SK-N-SH treated with all-trans-retinoic acid at 6 μM for 48 hours (cell line): ENCODE measurements at regions not wholly inside any gene's neighbourhood (a gene's known extent, or its start where the extent isn't known, plus 50 kb on each side); places are given as distances from the start of the nearest gene placed in this dataset.

Experiments
- ATAC-seq: fragments of 200-7000 bp; cut with Tn5 transposase; 3 replicates; pipeline ENCODE4 v1.9.1; 2020; ENCODE audit warnings: mild to moderate bottlenecking, moderate library complexity
- ARNTL ChIP-seq: fragments of 450-650 bp; formaldehyde crosslinking; IDR thresholded peaks from 2 replicates; pipeline ENCODE4 v1.5.0; 2020; ENCODE audit warnings: low read depth, mild to moderate bottlenecking, moderate library complexity, borderline replicate concordance
- CSDC2 ChIP-seq: fragments of 250-450 bp; sonication (Bioruptor Pico); IDR thresholded peaks from 2 replicates; pipeline ENCODE4 v1.5.0; 2020; ENCODE audit warnings: mild to moderate bottlenecking, moderate library complexity
- CSRNP3 ChIP-seq: fragments of 250-450 bp; sonication (Bioruptor Pico); IDR thresholded peaks from 2 replicates; pipeline ENCODE4 v1.5.1; 2021; ENCODE audit warnings: mild to moderate bottlenecking, moderate library complexity
- GLIS3 ChIP-seq: fragments of 250-450 bp; sonication (Bioruptor Pico); IDR thresholded peaks from 2 replicates; pipeline ENCODE4 v1.5.0; 2020; ENCODE audit warnings: mild to moderate bottlenecking, moderate library complexity
- ISL1 ChIP-seq: fragments of 250-450 bp; sonication (Bioruptor Pico); IDR thresholded peaks from 2 replicates; pipeline ENCODE4 v2.1.2; 2022; ENCODE audit warnings: mild to moderate bottlenecking, moderate library complexity
- OSR1 ChIP-seq: fragments of 250-450 bp; sonication (Bioruptor Pico); IDR thresholded peaks from 2 replicates; pipeline ENCODE4 v1.8.0; 2022; ENCODE audit warnings: moderate library complexity, mild to moderate bottlenecking, inconsistent platforms
- PPARA ChIP-seq: fragments of 250-450 bp; sonication (Bioruptor Pico); IDR thresholded peaks from 2 replicates; pipeline ENCODE4 v1.5.0; 2020; ENCODE audit warnings: mild to moderate bottlenecking, borderline replicate concordance
- RARB ChIP-seq: fragments of 250-450 bp; sonication (Bioruptor Pico); IDR thresholded peaks from 2 replicates; pipeline ENCODE4 v1.8.0; 2021; ENCODE audit warnings: mild to moderate bottlenecking, moderate library complexity
- SNAI2 ChIP-seq: fragments of 250-450 bp; sonication (Bioruptor Pico); IDR thresholded peaks from 2 replicates; pipeline ENCODE4 v1.5.0; 2020; ENCODE audit warnings: mild to moderate bottlenecking, moderate library complexity
- TCF4 ChIP-seq: fragments of 250-450 bp; sonication (Bioruptor Pico); IDR thresholded peaks from 2 replicates; pipeline ENCODE4 v1.8.0; 2021; ENCODE audit warnings: mild to moderate bottlenecking, moderate library complexity, borderline replicate concordance
- TOX ChIP-seq: fragments of 250-450 bp; sonication (Bioruptor Pico); IDR thresholded peaks from 2 replicates; pipeline ENCODE4 v1.8.0; 2021; ENCODE audit warnings: mild to moderate bottlenecking, moderate library complexity, borderline replicate concordance
- ZC3H10 ChIP-seq: fragments of 250-450 bp; sonication (Bioruptor Pico); IDR thresholded peaks from 2 replicates; pipeline ENCODE4 v1.5.1; 2021; ENCODE audit warnings: mild to moderate bottlenecking, moderate library complexity
- ZFP3 ChIP-seq: fragments of 250-450 bp; sonication (Bioruptor Pico); IDR thresholded peaks from 2 replicates; pipeline ENCODE4 v1.5.0; 2020; ENCODE audit warnings: mild to moderate bottlenecking, moderate library complexity
- ZFP30 ChIP-seq: fragments of 450-650 bp; formaldehyde crosslinking; IDR thresholded peaks from 2 replicates; pipeline ENCODE4 v1.5.0; 2022; ENCODE audit warnings: mild to moderate bottlenecking, moderate library complexity
- ZNF70 ChIP-seq: fragments of 450-650 bp; formaldehyde crosslinking; IDR thresholded peaks from 2 replicates; pipeline ENCODE4 v1.5.0; 2020; ENCODE audit warnings: mild to moderate bottlenecking, moderate library complexity
- ZNF8 ChIP-seq: fragments of 450-650 bp; formaldehyde crosslinking; IDR thresholded peaks from 2 replicates; pipeline ENCODE4 v1.5.0; 2020; ENCODE audit warnings: mild to moderate bottlenecking, moderate library complexity
- TF ChIP-seq, protein P1 (sequence below): fragments of 250-450 bp; sonication (Bioruptor Pico); IDR thresholded peaks from 2 replicates; pipeline ENCODE4 v1.8.0; 2020; ENCODE audit warnings: mild to moderate bottlenecking, moderate library complexity, borderline replicate concordance
- TF ChIP-seq, protein P2 (sequence below): fragments of 250-450 bp; sonication (Bioruptor Pico); IDR thresholded peaks from 2 replicates; pipeline ENCODE4 v1.8.0; 2021; ENCODE audit warnings: low read depth, mild to moderate bottlenecking, moderate library complexity, borderline replicate concordance
- TF ChIP-seq, protein P3 (sequence below): fragments of 250-450 bp; sonication (Bioruptor Pico); IDR thresholded peaks from 2 replicates; pipeline ENCODE4 v1.5.0; 2020; ENCODE audit warnings: mild to moderate bottlenecking, moderate library complexity

GRCh38 chr5:102700120-102700831 is 54.8 kb upstream of the PAM start:
- ATAC-seq, result no peak

DNA sequence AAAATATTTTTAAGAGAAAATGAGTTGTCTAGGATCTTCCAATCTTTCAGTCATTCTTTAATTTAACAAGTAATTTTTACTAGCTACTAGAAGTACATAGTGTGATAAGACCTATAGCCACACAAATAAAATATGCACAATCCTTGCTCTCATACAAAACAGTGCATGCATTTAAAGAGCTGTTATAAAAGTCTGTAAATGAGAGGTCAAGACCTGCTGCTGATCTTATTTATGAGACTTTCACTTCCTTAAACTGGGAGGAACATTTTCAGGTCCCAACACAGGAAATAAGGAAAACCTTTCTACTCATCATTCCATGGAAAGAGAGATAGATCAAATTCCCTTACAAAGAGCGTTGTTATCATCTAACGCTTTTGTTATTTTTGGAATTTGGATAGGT is 54.2 kb upstream of the PAM start:
- no peak for ATAC-seq
- no peak for TF ChIP-seq ZFP30 (CRISPR knock-in tag)
- TF ChIP-seq CSRNP3 (CRISPR knock-in tag), result no peak
- TF ChIP-seq OSR1 (CRISPR knock-in tag), result no peak
- no peak for TF ChIP-seq ZFP3
- TF ChIP-seq SNAI2, result no peak
- TF ChIP-seq RARB (CRISPR knock-in tag), result no peak
- no peak for TF ChIP-seq ZNF70 (CRISPR knock-in tag)
- TF ChIP-seq ARNTL (CRISPR knock-in tag), result no peak
- TF ChIP-seq ISL1 (CRISPR knock-in tag), result no peak
- no peak for TF ChIP-seq ZC3H10 (CRISPR knock-in tag)
- no peak for TF ChIP-seq PPARA

More at GRCh38 chr5:102700120-102700831, 54.8 kb upstream of the PAM start:
- TF ChIP-seq ZFP3 (no peak), ZNF8 (CRISPR knock-in tag) (no peak)
- TF ChIP-seq, protein P1, sequence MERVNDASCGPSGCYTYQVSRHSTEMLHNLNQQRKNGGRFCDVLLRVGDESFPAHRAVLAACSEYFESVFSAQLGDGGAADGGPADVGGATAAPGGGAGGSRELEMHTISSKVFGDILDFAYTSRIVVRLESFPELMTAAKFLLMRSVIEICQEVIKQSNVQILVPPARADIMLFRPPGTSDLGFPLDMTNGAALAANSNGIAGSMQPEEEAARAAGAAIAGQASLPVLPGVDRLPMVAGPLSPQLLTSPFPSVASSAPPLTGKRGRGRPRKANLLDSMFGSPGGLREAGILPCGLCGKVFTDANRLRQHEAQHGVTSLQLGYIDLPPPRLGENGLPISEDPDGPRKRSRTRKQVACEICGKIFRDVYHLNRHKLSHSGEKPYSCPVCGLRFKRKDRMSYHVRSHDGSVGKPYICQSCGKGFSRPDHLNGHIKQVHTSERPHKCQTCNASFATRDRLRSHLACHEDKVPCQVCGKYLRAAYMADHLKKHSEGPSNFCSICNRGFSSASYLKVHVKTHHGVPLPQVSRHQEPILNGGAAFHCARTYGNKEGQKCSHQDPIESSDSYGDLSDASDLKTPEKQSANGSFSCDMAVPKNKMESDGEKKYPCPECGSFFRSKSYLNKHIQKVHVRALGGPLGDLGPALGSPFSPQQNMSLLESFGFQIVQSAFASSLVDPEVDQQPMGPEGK (CRISPR knock-in tag), result no peak

DNA sequence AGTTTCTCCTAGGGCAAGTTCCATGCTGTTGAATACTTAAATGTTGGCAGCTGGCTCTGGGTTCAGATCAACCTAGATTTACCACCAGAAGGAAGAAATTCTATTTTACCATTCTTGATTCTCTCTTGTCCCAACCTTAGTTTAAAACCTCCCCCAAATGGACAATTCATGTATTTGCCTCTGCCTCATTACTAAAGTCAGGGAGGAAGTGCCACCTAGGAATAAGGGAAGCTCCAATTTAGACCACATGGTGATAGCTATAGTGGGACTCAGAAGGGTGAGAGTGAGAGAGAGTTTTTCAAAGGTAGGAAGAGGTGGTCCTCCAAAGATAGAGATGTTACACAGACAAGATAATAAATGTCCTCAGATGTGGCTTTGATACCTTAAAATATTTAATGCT is 53.4 kb upstream of the PAM start:
- TF ChIP-seq ARNTL (CRISPR knock-in tag) (no peak), RARB (CRISPR knock-in tag) (no peak), CSDC2 (CRISPR knock-in tag) (no peak), TCF4 (no peak), SNAI2 (no peak), PPARA (no peak), GLIS3 (no peak), ZNF70 (CRISPR knock-in tag) (no peak), OSR1 (CRISPR knock-in tag) (no peak), TOX (CRISPR knock-in tag) (no peak)
- TF ChIP-seq, protein P2, sequence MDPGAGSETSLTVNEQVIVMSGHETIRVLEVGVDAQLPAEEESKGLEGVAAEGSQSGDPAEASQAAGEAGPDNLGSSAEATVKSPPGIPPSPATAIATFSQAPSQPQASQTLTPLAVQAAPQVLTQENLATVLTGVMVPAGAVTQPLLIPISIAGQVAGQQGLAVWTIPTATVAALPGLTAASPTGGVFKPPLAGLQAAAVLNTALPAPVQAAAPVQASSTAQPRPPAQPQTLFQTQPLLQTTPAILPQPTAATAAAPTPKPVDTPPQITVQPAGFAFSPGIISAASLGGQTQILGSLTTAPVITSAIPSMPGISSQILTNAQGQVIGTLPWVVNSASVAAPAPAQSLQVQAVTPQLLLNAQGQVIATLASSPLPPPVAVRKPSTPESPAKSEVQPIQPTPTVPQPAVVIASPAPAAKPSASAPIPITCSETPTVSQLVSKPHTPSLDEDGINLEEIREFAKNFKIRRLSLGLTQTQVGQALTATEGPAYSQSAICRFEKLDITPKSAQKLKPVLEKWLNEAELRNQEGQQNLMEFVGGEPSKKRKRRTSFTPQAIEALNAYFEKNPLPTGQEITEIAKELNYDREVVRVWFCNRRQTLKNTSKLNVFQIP (CRISPR knock-in tag), result no peak
- TF ChIP-seq, protein P1 (CRISPR knock-in tag), result no peak
- TF ChIP-seq, protein P3, sequence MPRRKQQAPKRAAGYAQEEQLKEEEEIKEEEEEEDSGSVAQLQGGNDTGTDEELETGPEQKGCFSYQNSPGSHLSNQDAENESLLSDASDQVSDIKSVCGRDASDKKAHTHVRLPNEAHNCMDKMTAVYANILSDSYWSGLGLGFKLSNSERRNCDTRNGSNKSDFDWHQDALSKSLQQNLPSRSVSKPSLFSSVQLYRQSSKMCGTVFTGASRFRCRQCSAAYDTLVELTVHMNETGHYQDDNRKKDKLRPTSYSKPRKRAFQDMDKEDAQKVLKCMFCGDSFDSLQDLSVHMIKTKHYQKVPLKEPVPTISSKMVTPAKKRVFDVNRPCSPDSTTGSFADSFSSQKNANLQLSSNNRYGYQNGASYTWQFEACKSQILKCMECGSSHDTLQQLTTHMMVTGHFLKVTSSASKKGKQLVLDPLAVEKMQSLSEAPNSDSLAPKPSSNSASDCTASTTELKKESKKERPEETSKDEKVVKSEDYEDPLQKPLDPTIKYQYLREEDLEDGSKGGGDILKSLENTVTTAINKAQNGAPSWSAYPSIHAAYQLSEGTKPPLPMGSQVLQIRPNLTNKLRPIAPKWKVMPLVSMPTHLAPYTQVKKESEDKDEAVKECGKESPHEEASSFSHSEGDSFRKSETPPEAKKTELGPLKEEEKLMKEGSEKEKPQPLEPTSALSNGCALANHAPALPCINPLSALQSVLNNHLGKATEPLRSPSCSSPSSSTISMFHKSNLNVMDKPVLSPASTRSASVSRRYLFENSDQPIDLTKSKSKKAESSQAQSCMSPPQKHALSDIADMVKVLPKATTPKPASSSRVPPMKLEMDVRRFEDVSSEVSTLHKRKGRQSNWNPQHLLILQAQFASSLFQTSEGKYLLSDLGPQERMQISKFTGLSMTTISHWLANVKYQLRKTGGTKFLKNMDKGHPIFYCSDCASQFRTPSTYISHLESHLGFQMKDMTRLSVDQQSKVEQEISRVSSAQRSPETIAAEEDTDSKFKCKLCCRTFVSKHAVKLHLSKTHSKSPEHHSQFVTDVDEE, result no peak
- ATAC-seq, result no peak
